GM19240 (cell line): ENCODE measurements at regions not wholly inside any gene's neighbourhood (a gene's known extent, or its start where the extent isn't known, plus 50 kb on each side); places are given as distances from the start of the nearest gene placed in this dataset.
A peak's percentile ranks its signal among the peaks of the same experiment; 100 is the strongest.

Source experiments
- DNase-seq: peaks from one replicate; pipeline ENCODE4 v3.0.0; 2011; ENCODE audit warnings: low spot score; ENCODE audit not compliant: insufficient read length

DNA sequence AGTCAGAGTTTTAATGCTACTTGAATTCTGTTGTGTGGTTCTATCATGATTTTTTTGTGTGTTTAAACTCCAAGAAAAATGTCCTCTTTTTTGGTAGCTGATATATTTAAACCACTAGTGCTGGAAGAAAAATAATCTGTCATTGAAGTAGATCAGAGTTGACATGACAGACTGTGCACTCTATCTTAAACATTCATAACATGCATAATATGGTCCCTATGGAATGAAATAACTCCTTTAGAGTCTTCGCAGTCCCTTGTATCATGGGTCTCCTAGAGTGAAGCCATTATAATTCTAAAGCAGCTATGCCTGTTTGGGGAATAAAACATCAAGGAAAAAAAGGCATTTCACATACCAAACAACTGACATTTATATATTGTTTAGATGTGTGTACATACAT, 282.7 kb upstream of the CITED2 start:
- no peak for DNase-seq

DNA sequence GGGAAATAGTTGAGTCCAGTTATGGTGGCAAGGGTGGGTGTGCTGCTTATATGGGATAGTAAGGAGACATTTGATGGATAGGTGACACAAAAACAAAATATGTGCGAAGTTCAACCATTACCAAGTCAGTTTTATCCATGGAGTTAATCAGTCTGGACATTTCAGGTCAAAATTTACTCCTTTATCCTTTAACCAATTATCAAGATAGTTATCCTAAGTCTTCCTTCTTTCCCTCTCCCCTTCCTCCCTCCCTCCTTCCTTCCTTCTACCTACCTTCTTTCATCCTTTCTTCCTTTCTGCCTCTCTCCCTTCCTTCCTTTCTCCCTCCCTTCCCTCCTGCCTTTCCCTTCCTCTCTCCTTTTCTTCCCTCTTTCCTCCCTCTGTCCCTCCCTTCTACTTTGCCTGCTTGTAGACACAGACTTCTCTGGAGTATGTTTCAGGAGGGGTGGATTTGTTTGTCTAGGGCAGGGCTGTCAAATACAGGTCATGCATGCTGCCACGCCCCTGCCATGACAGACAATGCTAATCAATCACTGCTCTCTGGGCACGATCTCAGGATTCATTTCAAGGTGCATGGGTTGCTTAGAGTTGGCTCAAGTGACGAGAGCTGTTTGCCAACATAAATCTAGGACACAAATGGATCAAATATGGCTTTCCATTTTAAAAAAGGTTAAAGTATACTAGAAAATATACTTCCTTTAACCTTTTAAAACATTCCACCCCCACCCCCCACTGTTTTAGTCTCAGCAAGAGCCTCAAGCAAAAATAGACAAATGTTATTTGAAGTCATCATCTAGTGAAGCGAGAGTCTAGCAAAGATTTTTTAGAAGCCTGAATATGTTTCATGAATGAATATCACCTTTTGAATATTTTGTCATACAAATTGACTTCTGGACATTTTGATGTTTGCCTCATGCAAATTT, 281.6 kb upstream of the CITED2 start:
- DNase-seq, result no peak

DNA sequence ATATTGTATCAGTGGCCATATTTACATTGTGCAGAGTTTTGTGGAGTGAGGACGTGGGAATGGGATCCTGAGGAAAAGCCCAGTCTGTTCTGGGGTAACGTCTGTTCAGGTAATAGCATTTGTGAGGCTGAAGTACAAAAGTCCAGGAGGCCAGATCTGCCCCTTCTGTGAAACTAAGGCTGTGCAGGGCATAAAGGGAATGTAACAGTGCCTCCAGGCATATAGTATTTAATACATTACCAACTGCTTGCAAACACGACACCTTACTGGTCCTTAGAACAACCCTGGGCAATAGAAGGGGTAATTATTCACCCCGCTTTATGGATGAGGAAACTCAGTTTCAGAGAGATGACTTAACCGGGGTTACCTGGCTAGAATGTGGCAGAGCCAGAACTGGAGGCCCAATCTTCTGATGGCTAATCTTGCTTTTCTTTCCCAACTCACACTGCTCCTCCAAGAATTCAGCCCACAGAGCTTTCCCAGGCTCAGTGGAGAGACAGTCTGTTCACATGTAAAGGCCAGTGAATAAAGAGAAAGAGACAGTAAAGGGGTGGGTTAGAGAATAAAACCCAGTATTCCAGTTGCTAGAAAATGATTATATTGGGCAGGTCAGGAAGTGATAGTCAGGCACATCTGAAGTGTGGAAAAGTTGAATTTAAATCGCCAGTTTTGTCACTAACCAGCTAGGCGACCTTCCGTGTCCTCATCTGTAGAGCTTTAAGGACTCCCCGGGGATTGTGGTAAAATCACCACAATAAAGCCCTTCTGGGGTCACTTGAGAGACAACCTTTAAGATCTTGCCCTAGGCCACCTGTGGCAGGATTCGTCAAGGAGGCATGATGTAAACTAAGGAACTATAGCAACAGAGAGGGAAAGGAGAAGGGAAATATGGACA, 280.7 kb upstream of the CITED2 start:
- no peak for DNase-seq

- no peak for DNase-seq
Measured at GRCh38 chr6:139654309-139654708, 279.9 kb upstream of the CITED2 start.

DNA sequence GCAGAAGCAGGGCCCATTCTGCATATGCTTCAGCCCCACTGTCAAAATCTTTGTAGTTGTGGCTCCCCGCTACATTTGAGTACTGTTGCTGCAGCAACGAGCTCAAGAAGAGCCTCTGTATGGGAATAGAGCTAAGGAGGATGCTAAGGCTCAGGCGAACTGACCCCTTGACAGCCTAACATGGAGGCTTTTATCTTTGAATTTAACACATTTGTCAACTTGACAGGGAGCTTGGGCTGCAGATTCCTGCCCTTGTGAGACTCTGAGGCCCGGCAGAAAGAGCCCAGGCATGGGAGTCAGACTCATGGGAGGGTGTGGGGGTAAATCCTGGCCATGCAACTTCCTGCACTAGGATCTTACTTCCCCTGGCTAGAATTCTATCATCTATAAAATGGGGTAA, 278.7 kb upstream of the CITED2 start:
- DNase-seq, result no peak

- no peak for DNase-seq
Measured at GRCh38 chr6:139650941-139651340, 276.5 kb upstream of the CITED2 start.

- no peak for DNase-seq
Measured at GRCh38 chr6:139649732-139650131, 275.3 kb upstream of the CITED2 start.

DNA sequence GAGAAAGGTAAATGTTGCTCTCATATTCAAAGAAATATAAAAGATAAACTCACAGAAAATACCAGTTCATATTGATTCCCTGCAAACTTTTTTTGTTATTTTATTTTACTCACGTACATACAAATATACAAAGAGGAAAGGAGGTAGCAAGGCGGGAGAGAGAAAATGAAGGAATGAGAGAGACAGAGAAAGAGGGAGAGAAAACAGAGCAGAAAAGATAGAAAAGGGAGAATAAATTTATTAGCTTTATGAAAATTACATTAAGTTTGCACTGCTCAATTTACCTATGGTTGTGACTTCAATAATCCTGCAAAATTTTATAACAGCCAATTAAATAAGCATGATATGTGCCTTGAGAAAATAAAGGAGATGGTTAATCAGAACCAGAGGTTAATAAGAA, 274.7 kb upstream of the CITED2 start:
- DNase-seq, result no peak

DNA sequence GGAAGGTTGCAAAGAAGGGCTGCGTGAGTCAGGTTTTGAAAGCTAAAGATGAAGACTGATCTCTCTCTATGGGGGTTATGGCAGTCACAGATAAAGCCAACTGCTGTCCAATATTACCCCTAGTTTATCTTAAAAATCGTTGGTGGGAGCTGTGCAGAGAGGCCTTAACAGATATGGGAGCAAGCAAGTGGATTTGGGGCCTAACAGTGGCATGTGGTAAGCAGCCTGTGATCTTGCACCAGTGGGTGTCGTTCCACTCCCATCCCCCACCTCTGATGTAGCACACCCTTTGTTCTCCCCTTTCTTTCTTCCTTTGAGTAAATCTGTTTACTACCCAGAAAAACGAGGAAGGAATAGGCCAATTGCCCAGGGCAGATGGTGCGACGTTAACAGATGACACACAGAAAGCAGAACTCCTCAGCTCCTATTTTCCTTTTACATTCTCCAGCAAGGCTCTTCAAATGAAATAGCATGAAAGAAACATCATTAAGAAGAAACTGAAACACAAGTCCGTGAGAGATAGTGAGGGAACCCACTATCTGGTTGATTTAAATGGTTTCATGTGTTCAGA, 274.1 kb upstream of the CITED2 start:
- no peak for DNase-seq

DNA sequence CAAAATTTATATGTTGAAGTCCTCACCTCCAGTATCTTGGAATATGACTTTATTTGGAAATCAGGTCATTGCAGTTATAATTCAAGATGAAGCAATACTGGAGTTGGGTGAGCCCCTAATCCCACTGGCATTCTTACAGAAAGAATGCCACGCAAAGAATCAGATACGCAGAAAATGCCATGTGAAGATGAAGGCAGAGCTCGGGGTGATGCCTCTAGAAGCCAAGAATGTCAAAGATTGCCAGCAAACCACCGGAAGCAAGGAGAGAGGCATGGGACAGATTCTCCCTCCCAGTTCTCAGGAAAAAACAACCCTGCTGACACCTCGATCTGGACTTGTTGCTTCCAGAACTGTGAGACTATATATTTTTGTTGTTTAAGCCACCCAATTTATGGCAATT, 273.4 kb upstream of the CITED2 start:
- DNase-seq, result no peak

- DNase-seq, result no peak
Measured at GRCh38 chr6:139647016-139647415, 272.6 kb upstream of the CITED2 start.

- no peak for DNase-seq
Measured at GRCh38 chr6:139644821-139645220, 270.4 kb upstream of the CITED2 start.

- no peak for DNase-seq
Measured at GRCh38 chr6:139643986-139644385, 269.5 kb upstream of the CITED2 start.

DNA sequence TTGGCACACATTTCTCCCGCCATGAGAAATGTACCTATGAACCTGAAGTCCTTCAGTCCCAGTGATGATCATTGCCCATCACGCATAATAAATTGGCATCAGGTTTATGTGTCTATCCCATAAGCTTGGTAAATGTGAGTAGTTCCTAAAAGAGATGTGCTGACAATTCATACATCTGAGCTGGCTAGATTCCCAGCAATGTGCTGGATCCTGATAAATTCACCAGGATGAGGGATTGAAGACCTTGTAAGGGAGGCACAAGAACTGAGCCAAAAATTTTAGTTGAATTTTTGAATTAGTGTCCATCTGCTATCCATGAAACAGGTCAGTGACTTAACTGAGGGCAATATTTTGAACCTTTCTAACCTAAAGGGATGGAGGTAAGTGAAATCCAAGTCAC, 267.9 kb upstream of the CITED2 start:
- no peak for DNase-seq

DNA sequence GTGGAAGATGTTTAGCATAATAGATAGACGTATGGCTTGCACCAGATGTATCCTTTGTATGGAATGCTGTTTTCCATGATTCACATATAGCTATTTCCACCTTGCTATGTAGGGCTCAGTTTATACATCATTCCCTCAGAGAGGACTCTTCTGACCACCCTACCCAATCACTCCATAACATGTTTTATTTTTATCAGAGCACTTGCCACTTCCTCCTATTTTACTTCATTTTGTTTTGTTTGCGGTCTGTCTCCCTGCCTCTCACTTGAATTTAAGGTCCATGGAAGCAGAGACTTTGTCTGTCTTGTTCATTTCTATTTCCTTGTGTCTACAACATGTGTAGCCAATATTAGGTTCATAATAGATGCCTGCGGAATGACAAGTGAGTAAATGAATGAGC, 266.9 kb upstream of the CITED2 start:
- DNase-seq, result no peak

DNA sequence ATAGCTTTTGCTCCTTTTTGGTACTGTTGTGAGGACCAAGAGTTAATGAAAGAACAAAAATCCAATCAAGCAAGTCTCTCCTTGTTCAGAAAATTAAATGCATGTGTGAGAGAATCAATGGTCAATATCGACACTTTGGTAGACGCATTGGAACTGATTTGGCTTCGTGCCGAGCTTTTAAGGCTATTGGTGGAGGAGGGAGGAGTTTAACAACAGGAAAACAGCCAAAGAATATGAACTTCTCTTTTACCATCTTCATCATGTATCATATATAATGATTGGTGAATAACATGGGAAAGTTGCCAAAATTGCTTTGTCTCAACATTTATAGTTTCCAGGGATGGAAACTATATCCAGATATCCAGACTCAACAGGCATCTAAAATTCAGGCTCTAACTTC, 266.5 kb upstream of the CITED2 start:
- no peak for DNase-seq

GRCh38 chr6:139640448-139640847, 266.0 kb upstream of the CITED2 start:
- peak; percentile 16 for DNase-seq

- DNase-seq, result no peak
Measured at GRCh38 chr6:139639507-139639906, 265.1 kb upstream of the CITED2 start.

- DNase-seq, result no peak
Measured at GRCh38 chr6:139638179-139638941, 263.9 kb upstream of the CITED2 start.

GRCh38 chr6:139637766-139638165, 263.3 kb upstream of the CITED2 start:
- DNase-seq, result no peak

- DNase-seq, result no peak
Measured at GRCh38 chr6:139636391-139636790, 261.9 kb upstream of the CITED2 start.
